Natural killer cell treated with Interleukin-12 subunit alpha and Interleukin-12 subunit beta and Interleukin-15 and Interleukin-18, amount 100 ng/mL, for 72 hours (primary cell): ENCODE measurements at regions not wholly inside any gene's neighbourhood (a gene's known extent, or its start where the extent isn't known, plus 50 kb on each side); places are given as distances from the start of the nearest gene placed in this dataset.

Experiments
- ATAC-seq, 2 donors: fragments of 150-1000 bp; cut with Tn5 transposase in 1 of 2; sonication (Bioruptor Pico), chemical (Tn5 transposase) in 1 of 2; 2 replicates each; pipeline ENCODE4 v1.10.0; 2021
- DNase-seq: peaks from one replicate; pipeline ENCODE4 v3.0.0; 2022; ENCODE audit warnings: low spot score
- H3K27ac Mint-ChIP-seq, 2 donors: 1 replicate in 1 of 2; 2 replicates in 1 of 2; pipeline ENCODE4 v1.8.0; 2022; ENCODE audit warnings: mixed read lengths in 2 of 2, mild to moderate bottlenecking in 1 of 2, moderate library complexity in 1 of 2
- H3K27me3 Mint-ChIP-seq, 2 donors: 1 replicate in 1 of 2; 2 replicates in 1 of 2; pipeline ENCODE4 v1.8.0; 2022; ENCODE audit warnings: mixed read lengths in 2 of 2
- H3K36me3 Mint-ChIP-seq: one replicate; pipeline ENCODE4 v1.8.0; 2022; ENCODE audit warnings: mixed read lengths
- H3K4me1 Mint-ChIP-seq, 2 donors: 1 replicate in 1 of 2; 2 replicates in 1 of 2; pipeline ENCODE4 v1.8.0; 2022; ENCODE audit warnings: low read depth in 2 of 2, mixed read lengths in 2 of 2, mild to moderate bottlenecking in 1 of 2
- H3K4me3 Mint-ChIP-seq: one replicate; pipeline ENCODE4 v1.8.0; 2022; ENCODE audit warnings: mixed read lengths
- H3K9me3 Mint-ChIP-seq: 2 replicates; pipeline ENCODE4 v1.8.0; 2022; ENCODE audit warnings: mixed read lengths

GRCh38 chr3:148641722-148642121 lies 56.0 kb upstream of the AGTR1 start:
- no peak overlapping the region for H3K27ac Mint-ChIP-seq
- no peaks in the 10 kb centered on the region for H3K36me3 Mint-ChIP-seq
- no peak overlapping the region for H3K4me3 Mint-ChIP-seq
- peaks cover 3% of the 10 kb centered on the region for H3K9me3 Mint-ChIP-seq
- no peaks in the 10 kb centered on the region for H3K4me1 Mint-ChIP-seq
- H3K27me3 Mint-ChIP-seq: no peaks in the 10 kb centered on the region
- no peak for ATAC-seq
- no peak for DNase-seq

GRCh38 chr3:148642214-148642613 lies 55.5 kb upstream of the AGTR1 start:
- H3K9me3 Mint-ChIP-seq: peaks cover 3% of the 10 kb centered on the region
- H3K27ac Mint-ChIP-seq: no peak overlapping the region
- ATAC-seq: no peak

DNA sequence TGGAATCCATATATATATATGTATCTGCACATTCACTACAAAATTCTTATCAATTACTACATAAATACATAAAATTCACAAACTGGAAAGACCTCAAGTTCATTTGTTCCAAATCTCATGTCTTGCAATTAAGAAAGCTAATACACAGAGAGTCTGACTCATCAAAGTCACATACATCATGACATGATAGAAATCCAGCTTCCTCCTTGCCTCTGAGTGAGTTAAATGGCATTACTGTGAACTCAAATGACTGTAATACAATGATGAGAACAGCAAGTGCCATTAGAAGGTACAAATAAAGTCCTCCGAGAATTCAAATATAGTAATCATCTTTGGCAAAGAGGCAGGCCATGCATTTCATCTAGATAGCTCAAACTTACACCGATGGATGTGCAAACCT lies 55.1 kb upstream of the AGTR1 start:
- no peak overlapping the region for H3K27ac Mint-ChIP-seq
- H3K9me3 Mint-ChIP-seq: peaks cover 3% of the 10 kb centered on the region
- DNase-seq (no peak), ATAC-seq (no peak)
- H3K36me3 Mint-ChIP-seq: no peaks in the 10 kb centered on the region
- no peaks in the 10 kb centered on the region for H3K27me3 Mint-ChIP-seq
- H3K4me1 Mint-ChIP-seq: no peaks in the 10 kb centered on the region
- no peak overlapping the region for H3K4me3 Mint-ChIP-seq

More at GRCh38 chr3:148642214-148642613, 55.5 kb upstream of the AGTR1 start:
- Mint-ChIP-seq H3K4me3 (no peak overlapping the region), H3K36me3 (no peaks in the 10 kb centered on the region), H3K4me1 (no peaks in the 10 kb centered on the region), H3K27me3 (no peaks in the 10 kb centered on the region)
- DNase-seq: no peak

DNA sequence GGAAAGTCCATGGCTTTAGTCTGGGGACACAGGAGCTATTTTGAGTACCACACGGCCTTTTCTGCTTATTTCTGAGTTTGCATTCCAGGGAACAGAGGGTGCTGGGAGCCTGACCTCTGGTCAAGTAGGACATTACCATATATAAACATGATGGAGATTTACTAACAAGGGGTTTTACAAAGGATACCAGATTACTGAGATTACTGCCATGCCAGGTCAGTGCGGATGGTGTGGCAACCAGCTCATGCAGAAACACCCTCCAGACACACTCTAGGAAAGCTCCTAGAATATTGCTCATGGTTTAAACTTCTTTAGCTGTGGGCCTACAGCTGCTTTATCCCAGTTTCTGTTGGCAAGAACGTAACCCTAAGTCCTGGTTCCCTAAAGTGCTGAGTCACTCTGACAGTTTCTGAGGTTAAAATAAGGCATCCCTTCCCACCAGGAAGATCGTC lies 54.3 kb upstream of the AGTR1 start:
- Mint-ChIP-seq H3K4me3 (no peak overlapping the region), H3K4me1 (no peaks in the 10 kb centered on the region), H3K27me3 (no peaks in the 10 kb centered on the region), H3K9me3 (peaks cover 3% of the 10 kb centered on the region), H3K36me3 (no peaks in the 10 kb centered on the region), H3K27ac (no peak overlapping the region)
- ATAC-seq: no peak
- no peak for DNase-seq

GRCh38 chr3:148646126-148646665 lies 51.5 kb upstream of the AGTR1 start:
- DNase-seq: no peak
- H3K4me1 Mint-ChIP-seq: no peaks in the 10 kb centered on the region
- H3K4me3 Mint-ChIP-seq: no peak overlapping the region
- ATAC-seq: no peak
- H3K9me3 Mint-ChIP-seq: peaks cover 3% of the 10 kb centered on the region
- H3K36me3 Mint-ChIP-seq: no peaks in the 10 kb centered on the region
- no peak overlapping the region for H3K27ac Mint-ChIP-seq
- no peaks in the 10 kb centered on the region for H3K27me3 Mint-ChIP-seq
